Lower leg skin (tissue), 4 donors: ENCODE measurements at regions not wholly inside any gene's neighbourhood (a gene's known extent, or its start where the extent isn't known, plus 50 kb on each side); places are given as distances from the start of the nearest gene placed in this dataset.

Experiments used
- DNase-seq, 2 donors: peaks; one replicate each; pipeline ENCODE4 v3.0.0-alpha.2; 2019; ENCODE audit warnings: low spot score in 2 of 2
- H3K4me3 ChIP-seq: fragments of 200-600 bp; sonication (generic); 2 replicates; pipeline ENCODE4 v1.5.1; 2017; ENCODE audit warnings: mild to moderate bottlenecking, low read depth; ENCODE audit not compliant: poor library complexity, severe bottlenecking
- CTCF ChIP-seq, 3 donors: fragments of 450-650 bp; IDR thresholded peaks; one replicate each; pipeline ENCODE4 v1.5.1; 2016; ENCODE audit warnings: antibody characterized with exemption in 3 of 3, mild to moderate bottlenecking in 3 of 3, moderate library complexity in 2 of 3
- POLR2A ChIP-seq, 2 donors: fragments of 450-650 bp; IDR thresholded peaks; one replicate each; pipeline ENCODE4 v1.6.1; 2016 to 2017; ENCODE audit warnings: antibody characterized with exemption in 2 of 2, mild to moderate bottlenecking in 1 of 2, moderate library complexity in 1 of 2
- WGBS, 2 donors: methylation state at CpG; one replicate each; pipeline ENCODE4 v1.1.5; 2018; 5-methylcytosine and 5-hydroxymethylcytosine counted together
- intact Hi-C: fragments of 100-400 bp; cut with DNase I; formaldehyde crosslinking; loops from one replicate; pipeline ENCODE4 v1.15.0; 2023; ENCODE audit warnings: low total_unique reads

- intact Hi-C loops = no loop called here
- DNase-seq = no peak
- H3K4me3 ChIP-seq = no peak overlapping the region
- TF ChIP-seq POLR2A (IDR thresholded peaks at IDR 0.05) = no peak
- no peak for TF ChIP-seq CTCF (IDR thresholded peaks at IDR 0.05)
Observed at GRCh38 chr16:55100100-55100499, 169.4 kb downstream of the IRX5 start.

- DNase-seq = no peak
- intact Hi-C loops = no loop called here
- H3K4me3 ChIP-seq = no peak overlapping the region
- TF ChIP-seq POLR2A (IDR thresholded peaks at IDR 0.05) = no peak
- WGBS, 2 donors = 30 to 34% methylated on average over 4 of the region's 4 CpGs
Observed at GRCh38 chr16:55101026-55101425, 170.4 kb downstream of the IRX5 start.

- H3K4me3 ChIP-seq = no peak overlapping the region
- WGBS, 2 donors = 52 to 57% methylated on average over 1 of the region's 1 CpG
- intact Hi-C loops = no loop called here
- no peak for DNase-seq
- TF ChIP-seq CTCF (IDR thresholded peaks at IDR 0.05) = no peak
- TF ChIP-seq POLR2A (IDR thresholded peaks at IDR 0.05) = no peak
Observed at GRCh38 chr16:55102077-55102476, 171.4 kb downstream of the IRX5 start.

GRCh38 chr16:55102531-55102930 lies 171.9 kb downstream of the IRX5 start:
- intact Hi-C loops = no loop called here
- TF ChIP-seq POLR2A (IDR thresholded peaks at IDR 0.05) (no peak), CTCF (IDR thresholded peaks at IDR 0.05) (no peak)
- no peak for DNase-seq
- WGBS, 2 donors = 60 to 62% methylated on average over 4 of the region's 4 CpGs
- H3K4me3 ChIP-seq = no peak overlapping the region

- 92% methylated on average over 3 of the region's 3 CpGs for WGBS, 2 donors
- intact Hi-C loops = no loop called here
- no peak for TF ChIP-seq CTCF (IDR thresholded peaks at IDR 0.05)
- TF ChIP-seq POLR2A (IDR thresholded peaks at IDR 0.05) = no peak
- H3K4me3 ChIP-seq = no peak overlapping the region
- no peak for DNase-seq
Observed at GRCh38 chr16:55107851-55108250, 177.2 kb downstream of the IRX5 start.

- intact Hi-C loops = no loop called here
- 79 to 82% methylated on average over 2 of the region's 2 CpGs for WGBS, 2 donors
- DNase-seq = no peak
Observed at GRCh38 chr16:55113210-55113609, 182.5 kb downstream of the IRX5 start.

More at GRCh38 chr16:55113210-55113609, 182.5 kb downstream of the IRX5 start:
- TF ChIP-seq CTCF (IDR thresholded peaks at IDR 0.05) = no peak
- H3K4me3 ChIP-seq = no peak overlapping the region
